ENCODE measurements at regions not wholly inside any gene's neighbourhood (a gene's known extent, or its start where the extent isn't known, plus 50 kb on each side); places are given as distances from the start of the nearest gene placed in this dataset.
"Not testable (repeated sequence)": the region's sequence is repeated elsewhere in the genome, so short reads cannot be mapped to it uniquely, and the experiment has no call there.

GRCh38 chr4:105066401-105066800, 80.3 kb upstream of the TET2 start:
- no peak overlapping the region for H3K4me3 ChIP-seq (replicated peaks in 1 of 2; ENCODE audit: low read depth in 2 of 2, low read length in 2 of 2)
- no peak for DNase-seq (ENCODE audit: low read depth in 2 of 2)
- no peak for TF ChIP-seq CTCF (IDR thresholded peaks at IDR 0.05; ENCODE audit: low read depth, low read length)

- DNase-seq (ENCODE audit: low read depth in 2 of 2), result no peak
- no peak overlapping the region for H3K4me3 ChIP-seq (replicated peaks in 1 of 2; ENCODE audit: low read depth in 2 of 2, low read length in 2 of 2)
- no peak for TF ChIP-seq CTCF (IDR thresholded peaks at IDR 0.05; ENCODE audit: low read depth, low read length)
Measured at GRCh38 chr4:105067431-105067830, 79.2 kb upstream of the TET2 start.

GRCh38 chr4:105067946-105068345, 78.7 kb upstream of the TET2 start:
- TF ChIP-seq CTCF (IDR thresholded peaks at IDR 0.05; ENCODE audit: low read depth, low read length), result no peak
- H3K4me3 ChIP-seq (replicated peaks in 1 of 2; ENCODE audit: low read depth in 2 of 2, low read length in 2 of 2), result no peak overlapping the region

GRCh38 chr4:105068516-105068915, 78.2 kb upstream of the TET2 start:
- H3K4me3 ChIP-seq (replicated peaks in 1 of 2; ENCODE audit: low read depth in 2 of 2, low read length in 2 of 2), result no peak overlapping the region
- no peak for TF ChIP-seq CTCF (IDR thresholded peaks at IDR 0.05; ENCODE audit: low read depth, low read length)
- DNase-seq (ENCODE audit: low read depth in 2 of 2), result no peak

More at GRCh38 chr4:105067946-105068345, 78.7 kb upstream of the TET2 start:
- DNase-seq (ENCODE audit: low read depth in 2 of 2), result no peak

- not testable (repeated sequence) for H3K4me3 ChIP-seq (replicated peaks in 1 of 2; ENCODE audit: low read depth in 2 of 2, low read length in 2 of 2); DNase-seq (ENCODE audit: low read depth in 2 of 2)
Measured at GRCh38 chr4:105072095-105072494, 74.6 kb upstream of the TET2 start.

- DNase-seq (ENCODE audit: low read depth in 2 of 2), result no peak
- no peak for TF ChIP-seq CTCF (IDR thresholded peaks at IDR 0.05; ENCODE audit: low read depth, low read length)
- no peak overlapping the region for H3K4me3 ChIP-seq (replicated peaks in 1 of 2; ENCODE audit: low read depth in 2 of 2, low read length in 2 of 2)
Measured at GRCh38 chr4:105074097-105074496, 72.6 kb upstream of the TET2 start.

GRCh38 chr4:105075045-105075444, 71.6 kb upstream of the TET2 start:
- no peak overlapping the region for H3K4me3 ChIP-seq (replicated peaks in 1 of 2; ENCODE audit: low read depth in 2 of 2, low read length in 2 of 2)
- TF ChIP-seq CTCF (IDR thresholded peaks at IDR 0.05; ENCODE audit: low read depth, low read length), result no peak

More at GRCh38 chr4:105075045-105075444, 71.6 kb upstream of the TET2 start:
- DNase-seq (ENCODE audit: low read depth in 2 of 2), result no peak
